ENCODE measurements at regions not wholly inside any gene's neighbourhood (a gene's known extent, or its start where the extent isn't known, plus 50 kb on each side); places are given as distances from the start of the nearest gene placed in this dataset.

DNA sequence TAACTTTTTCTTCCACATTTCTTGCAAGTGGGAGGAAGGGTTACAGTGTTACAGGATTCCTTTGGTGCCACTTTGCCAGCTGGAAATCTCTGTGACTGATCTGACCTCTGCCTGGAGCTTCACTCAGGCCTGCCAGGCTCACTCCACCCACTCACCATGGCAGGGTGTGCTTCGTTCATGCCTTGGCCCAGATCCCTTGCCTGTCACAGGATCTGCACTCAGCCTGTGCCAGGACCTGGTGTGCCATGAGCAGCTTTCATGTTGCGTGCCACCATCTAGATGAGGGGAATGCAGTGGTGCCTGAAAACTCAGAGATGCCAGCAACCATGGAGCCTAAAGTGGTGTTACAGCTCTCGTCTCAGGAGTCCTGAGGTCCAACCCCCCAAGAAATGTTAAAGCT, 2596.4 kb downstream of the PCDH7 start:
- H2AK5ac ChIP-seq (ENCODE audit: insufficient read length, low read length) = no peak overlapping the region
- Mint-ChIP-seq H3K27ac (no peak overlapping the region), H3K4me1 (no peaks in the 10 kb centered on the region), H3K4me3 (no peak overlapping the region), H3K9me3 (peaks cover 18 to 19% of the 10 kb centered on the region in 2 experiments), H3K36me3 (ENCODE audit: insufficient read depth in 1 of 3, low read depth in 3 of 3) (peaks cover 0 to 17% (median 9%) of the 10 kb centered on the region in 3 experiments; a peak in 5 of 7 replicates), H3K27me3 (ENCODE audit: low read depth) (no peaks in the 10 kb centered on the region)
- DNase-seq = no peak
- no peak overlapping the region for H2BK120ac ChIP-seq (ENCODE audit: low read depth, low read length, poor library complexity, severe bottlenecking)
- no CpG with 5 or more reads among the region's 3 CpGs for WGBS (ENCODE audit: extremely low coverage, insufficient read length, low lambda C conversion rate)
- TF ChIP-seq, protein P1, sequence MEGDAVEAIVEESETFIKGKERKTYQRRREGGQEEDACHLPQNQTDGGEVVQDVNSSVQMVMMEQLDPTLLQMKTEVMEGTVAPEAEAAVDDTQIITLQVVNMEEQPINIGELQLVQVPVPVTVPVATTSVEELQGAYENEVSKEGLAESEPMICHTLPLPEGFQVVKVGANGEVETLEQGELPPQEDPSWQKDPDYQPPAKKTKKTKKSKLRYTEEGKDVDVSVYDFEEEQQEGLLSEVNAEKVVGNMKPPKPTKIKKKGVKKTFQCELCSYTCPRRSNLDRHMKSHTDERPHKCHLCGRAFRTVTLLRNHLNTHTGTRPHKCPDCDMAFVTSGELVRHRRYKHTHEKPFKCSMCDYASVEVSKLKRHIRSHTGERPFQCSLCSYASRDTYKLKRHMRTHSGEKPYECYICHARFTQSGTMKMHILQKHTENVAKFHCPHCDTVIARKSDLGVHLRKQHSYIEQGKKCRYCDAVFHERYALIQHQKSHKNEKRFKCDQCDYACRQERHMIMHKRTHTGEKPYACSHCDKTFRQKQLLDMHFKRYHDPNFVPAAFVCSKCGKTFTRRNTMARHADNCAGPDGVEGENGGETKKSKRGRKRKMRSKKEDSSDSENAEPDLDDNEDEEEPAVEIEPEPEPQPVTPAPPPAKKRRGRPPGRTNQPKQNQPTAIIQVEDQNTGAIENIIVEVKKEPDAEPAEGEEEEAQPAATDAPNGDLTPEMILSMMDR (conservative IDR thresholded peaks at IDR 0.05) = no peak
- no peak overlapping the region for H2BK5ac ChIP-seq (ENCODE audit: insufficient read length, low read length)
- no peak overlapping the region for H3K23ac ChIP-seq (ENCODE audit: insufficient read length, low read depth, low read length)
- H3K9me3 ChIP-seq (ENCODE audit: control insufficient read depth, low read depth, low read length) = no peaks in the 10 kb centered on the region
- H3K18ac ChIP-seq (ENCODE audit: insufficient read length, low read depth, low read length) = no peak overlapping the region
- H4K8ac ChIP-seq (replicated peaks; ENCODE audit: insufficient read length, low read depth, low read length) = no peak overlapping the region
- H4K91ac ChIP-seq (ENCODE audit: insufficient read length, low read depth, low read length) = no peak overlapping the region
- no peaks in the 10 kb centered on the region for H3K4me1 ChIP-seq (ENCODE audit: insufficient read depth, low read length)
- H3K9ac ChIP-seq (ENCODE audit: extremely low read depth, insufficient read length, low read length) = no peak overlapping the region
- no peak overlapping the region for H3K27ac ChIP-seq (ENCODE audit: insufficient read length, low read depth, low read length)
- no peak overlapping the region for H3K4ac ChIP-seq (ENCODE audit: low read depth, low read length)
- H3K4me2 ChIP-seq (ENCODE audit: insufficient read depth, insufficient read length, low read length) = no peak overlapping the region
- no peak overlapping the region for H4K5ac ChIP-seq (ENCODE audit: insufficient read length, low read depth, low read length)
- H3K79me1 ChIP-seq (ENCODE audit: insufficient read depth, low read depth, low read length, poor library complexity, severe bottlenecking) = no peaks in the 10 kb centered on the region
- H3K27me3 ChIP-seq (ENCODE audit: insufficient read depth, low read length) = no peaks in the 10 kb centered on the region
- no peak overlapping the region for H3T11ph ChIP-seq (ENCODE audit: low read length)
- H3K23me2 ChIP-seq (ENCODE audit: insufficient read length, low read depth, low read length, poor library complexity, severe bottlenecking) = no peaks in the 10 kb centered on the region
- H3K79me2 ChIP-seq (ENCODE audit: insufficient read depth, low read length) = no peaks in the 10 kb centered on the region
- no peak overlapping the region for H2BK12ac ChIP-seq (ENCODE audit: insufficient read length, low read depth, low read length)
- no peak overlapping the region for H3K14ac ChIP-seq (ENCODE audit: insufficient read depth, low read length)
- no peak overlapping the region for H3K56ac ChIP-seq (ENCODE audit: insufficient read length, low read depth, low read length)
- no peaks in the 10 kb centered on the region for H4K20me1 ChIP-seq (ENCODE audit: control insufficient read depth, insufficient read depth, insufficient read length)
- H2BK15ac ChIP-seq (ENCODE audit: low read depth, low read length) = no peak overlapping the region
- H2BK20ac ChIP-seq (ENCODE audit: low read depth, low read length, poor library complexity, severe bottlenecking) = no peak overlapping the region
- no peak overlapping the region for H2AFZ ChIP-seq (ENCODE audit: low read length)

Data from H9 (cell line).